Astrocyte (in vitro differentiated cells and primary cell): ENCODE measurements at regions not wholly inside any gene's neighbourhood (a gene's known extent, or its start where the extent isn't known, plus 50 kb on each side); places are given as distances from the start of the nearest gene placed in this dataset.
A peak's percentile ranks its signal among the peaks of the same experiment; 100 is the strongest.

Source experiments
- DNase-seq: peaks from one replicate; pipeline ENCODE4 v3.0.0-alpha.2; 2010; ENCODE audit warnings: low read depth
- FAIRE-seq: peaks from 2 replicates; lab custom pipeline; 2011; peaks lifted over from hg19 to GRCh38; lab: Jason Lieb, UNC
- H2AFZ ChIP-seq: 2 replicates; pipeline ENCODE4 v1.6.0; 2012; ENCODE audit warnings: low read depth, low read length, inconsistent platforms
- H3K27ac ChIP-seq: 2 replicates; pipeline ENCODE4 v1.5.1; 2011; ENCODE audit warnings: low read depth, low read length, inconsistent platforms
- H3K27me3 ChIP-seq: 2 replicates; pipeline ENCODE4 v1.6.0; 2011; ENCODE audit warnings: low read length, inconsistent platforms; ENCODE audit not compliant: insufficient read depth
- H3K36me3 ChIP-seq: 2 replicates; pipeline ENCODE4 v1.5.1; 2011; ENCODE audit warnings: low read length, inconsistent platforms; ENCODE audit not compliant: insufficient read depth
- H3K4me1 ChIP-seq: 2 replicates; pipeline ENCODE4 v1.5.1; 2011; ENCODE audit warnings: low read length, inconsistent platforms; ENCODE audit not compliant: insufficient read depth
- H3K4me2 ChIP-seq: 2 replicates; pipeline ENCODE4 v1.6.0; 2012; ENCODE audit warnings: low read length, inconsistent platforms
- H3K4me3 ChIP-seq: 2 replicates; pipeline ENCODE4 v1.5.1; 2011; ENCODE audit warnings: low read depth, mild to moderate bottlenecking, low read length, inconsistent platforms; ENCODE audit not compliant: insufficient read depth
- H3K79me2 ChIP-seq: 2 replicates; pipeline ENCODE4 v1.6.0; 2012; ENCODE audit warnings: mild to moderate bottlenecking, low read length, inconsistent platforms; ENCODE audit not compliant: insufficient read depth
- H3K9ac ChIP-seq: 2 replicates; pipeline ENCODE4 v1.6.0; 2012; ENCODE audit warnings: mild to moderate bottlenecking, low read length, inconsistent platforms
- H3K9me3 ChIP-seq: 2 replicates; pipeline ENCODE4 v1.5.1; 2012; ENCODE audit warnings: low read depth, mild to moderate bottlenecking, low read length, inconsistent platforms; ENCODE audit not compliant: insufficient read depth
- H4K20me1 ChIP-seq: 2 replicates; pipeline ENCODE4 v1.6.0; 2012; ENCODE audit warnings: low read length, inconsistent platforms; ENCODE audit not compliant: insufficient read depth
- H3K27ac Mint-ChIP-seq: one replicate; pipeline ENCODE4 v1.8.0; 2021; ENCODE audit warnings: mild to moderate bottlenecking, mixed read lengths; ENCODE audit not compliant: unreplicated experiment
- H3K27me3 Mint-ChIP-seq: one replicate; pipeline ENCODE4 v1.8.0; 2021; ENCODE audit warnings: low read depth, mixed read lengths; ENCODE audit not compliant: unreplicated experiment
- H3K36me3 Mint-ChIP-seq: one replicate; pipeline ENCODE4 v1.8.0; 2021; ENCODE audit warnings: low read depth, mixed read lengths; ENCODE audit not compliant: unreplicated experiment
- H3K4me1 Mint-ChIP-seq: one replicate; pipeline ENCODE4 v1.8.0; 2021; ENCODE audit warnings: low read depth, mixed read lengths; ENCODE audit not compliant: unreplicated experiment
- H3K4me3 Mint-ChIP-seq: one replicate; pipeline ENCODE4 v1.8.0; 2021; ENCODE audit warnings: mild to moderate bottlenecking, moderate library complexity, mixed read lengths; ENCODE audit not compliant: unreplicated experiment
- H3K9me3 Mint-ChIP-seq: one replicate; pipeline ENCODE4 v1.8.0; 2021; ENCODE audit warnings: mild to moderate bottlenecking, mixed read lengths; ENCODE audit not compliant: unreplicated experiment
- EZH2 ChIP-seq: IDR thresholded peaks from 2 replicates; pipeline ENCODE4 v1.6.1; 2012; ENCODE audit warnings: mild to moderate bottlenecking, low read length, inconsistent platforms; ENCODE audit not compliant: insufficient read depth
- TF ChIP-seq, protein P1 (sequence below): IDR thresholded peaks from 2 replicates; pipeline ENCODE4 v1.5.1; 2011; ENCODE audit warnings: low read depth, mild to moderate bottlenecking, inconsistent platforms, low read length, moderate library complexity; ENCODE audit not compliant: insufficient read depth

GRCh38 chr12:115149279-115149678 is 465.3 kb upstream of the TBX3 start:
- FAIRE-seq (peak; percentile 54), DNase-seq (peak; percentile 29)
- H3K27ac Mint-ChIP-seq = no peak overlapping the region
- Histone ChIP-seq H3K4me3 (no peak overlapping the region), H2AFZ (peak overlapping the region; percentile 72), H3K36me3 (no peaks in the 10 kb centered on the region), H3K4me1 (peaks cover 6% of the 10 kb centered on the region), H3K4me2 (peak overlapping the region; percentile 31), H3K27me3 (no peaks in the 10 kb centered on the region), H3K9me3 (no peaks in the 10 kb centered on the region), H4K20me1 (no peaks in the 10 kb centered on the region), H3K27ac (peak overlapping the region; percentile 70), H3K79me2 (no peaks in the 10 kb centered on the region), H3K9ac (no peak overlapping the region)
- no peaks in the 10 kb centered on the region for H3K36me3 Mint-ChIP-seq
- TF ChIP-seq, protein P1, sequence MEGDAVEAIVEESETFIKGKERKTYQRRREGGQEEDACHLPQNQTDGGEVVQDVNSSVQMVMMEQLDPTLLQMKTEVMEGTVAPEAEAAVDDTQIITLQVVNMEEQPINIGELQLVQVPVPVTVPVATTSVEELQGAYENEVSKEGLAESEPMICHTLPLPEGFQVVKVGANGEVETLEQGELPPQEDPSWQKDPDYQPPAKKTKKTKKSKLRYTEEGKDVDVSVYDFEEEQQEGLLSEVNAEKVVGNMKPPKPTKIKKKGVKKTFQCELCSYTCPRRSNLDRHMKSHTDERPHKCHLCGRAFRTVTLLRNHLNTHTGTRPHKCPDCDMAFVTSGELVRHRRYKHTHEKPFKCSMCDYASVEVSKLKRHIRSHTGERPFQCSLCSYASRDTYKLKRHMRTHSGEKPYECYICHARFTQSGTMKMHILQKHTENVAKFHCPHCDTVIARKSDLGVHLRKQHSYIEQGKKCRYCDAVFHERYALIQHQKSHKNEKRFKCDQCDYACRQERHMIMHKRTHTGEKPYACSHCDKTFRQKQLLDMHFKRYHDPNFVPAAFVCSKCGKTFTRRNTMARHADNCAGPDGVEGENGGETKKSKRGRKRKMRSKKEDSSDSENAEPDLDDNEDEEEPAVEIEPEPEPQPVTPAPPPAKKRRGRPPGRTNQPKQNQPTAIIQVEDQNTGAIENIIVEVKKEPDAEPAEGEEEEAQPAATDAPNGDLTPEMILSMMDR = no peak
- no peak for TF ChIP-seq EZH2
- peaks cover 17% of the 10 kb centered on the region for H3K27me3 Mint-ChIP-seq
- H3K9me3 Mint-ChIP-seq = no peaks in the 10 kb centered on the region
- no peak overlapping the region for H3K4me3 Mint-ChIP-seq
- H3K4me1 Mint-ChIP-seq = no peaks in the 10 kb centered on the region

DNA sequence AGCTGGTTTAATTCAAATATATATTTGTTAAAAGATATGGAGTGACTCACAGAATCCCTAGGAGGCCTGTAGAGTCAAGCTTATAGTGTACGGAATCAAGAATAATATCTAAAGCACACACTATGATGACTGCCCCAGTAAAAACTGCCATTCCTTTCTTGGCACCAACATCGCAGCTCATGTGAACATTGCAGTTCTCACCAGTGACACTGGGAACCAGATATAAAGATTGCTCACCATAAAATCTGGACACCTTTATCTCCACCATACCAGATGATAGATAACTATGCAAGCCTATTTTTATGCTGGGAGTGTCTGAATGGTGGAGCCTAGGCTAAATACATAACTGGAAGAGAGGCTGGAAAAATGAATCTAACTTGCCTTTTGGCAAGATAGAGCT is 463.9 kb upstream of the TBX3 start:
- DNase-seq (peak; percentile 10), FAIRE-seq (no peak)
- Histone ChIP-seq H3K4me2 (no peak overlapping the region), H3K9ac (no peak overlapping the region), H3K36me3 (no peaks in the 10 kb centered on the region), H3K4me1 (peaks cover 6% of the 10 kb centered on the region), H3K9me3 (no peaks in the 10 kb centered on the region), H3K27me3 (no peaks in the 10 kb centered on the region), H3K79me2 (no peaks in the 10 kb centered on the region), H3K4me3 (no peak overlapping the region), H2AFZ (no peak overlapping the region), H4K20me1 (no peaks in the 10 kb centered on the region), H3K27ac (no peak overlapping the region)
- no peaks in the 10 kb centered on the region for H3K36me3 Mint-ChIP-seq
- no peak overlapping the region for H3K27ac Mint-ChIP-seq
- no peaks in the 10 kb centered on the region for H3K9me3 Mint-ChIP-seq
- no peaks in the 10 kb centered on the region for H3K4me1 Mint-ChIP-seq
- TF ChIP-seq, protein P1 = no peak
- no peak for TF ChIP-seq EZH2
- peaks cover 17% of the 10 kb centered on the region for H3K27me3 Mint-ChIP-seq
- no peak overlapping the region for H3K4me3 Mint-ChIP-seq

GRCh38 chr12:115146453-115146852 is 462.5 kb upstream of the TBX3 start:
- no peaks in the 10 kb centered on the region for H3K9me3 Mint-ChIP-seq
- H3K79me2 ChIP-seq = no peaks in the 10 kb centered on the region
- H4K20me1 ChIP-seq = no peaks in the 10 kb centered on the region
- no peaks in the 10 kb centered on the region for H3K9me3 ChIP-seq
- peak; percentile 5 for FAIRE-seq
- DNase-seq = no peak
- no peak overlapping the region for H3K9ac ChIP-seq
- H3K4me1 ChIP-seq = peaks cover 6% of the 10 kb centered on the region
- no peak overlapping the region for H3K4me3 Mint-ChIP-seq
- H2AFZ ChIP-seq = no peak overlapping the region
- no peaks in the 10 kb centered on the region for H3K4me1 Mint-ChIP-seq
- TF ChIP-seq, protein P1 = no peak
- TF ChIP-seq EZH2 = no peak
- no peaks in the 10 kb centered on the region for H3K36me3 ChIP-seq
- H3K36me3 Mint-ChIP-seq = no peaks in the 10 kb centered on the region
- no peak overlapping the region for H3K4me3 ChIP-seq
- no peaks in the 10 kb centered on the region for H3K27me3 ChIP-seq
- H3K4me2 ChIP-seq = no peak overlapping the region
- no peak overlapping the region for H3K27ac Mint-ChIP-seq
- no peak overlapping the region for H3K27ac ChIP-seq
- H3K27me3 Mint-ChIP-seq = peaks cover 17% of the 10 kb centered on the region
